GM12872 (cell line): ENCODE measurements at regions not wholly inside any gene's neighbourhood (a gene's known extent, or its start where the extent isn't known, plus 50 kb on each side); places are given as distances from the start of the nearest gene placed in this dataset.

Experiments
- TF ChIP-seq, protein P1 (sequence below): IDR thresholded peaks from 3 replicates; pipeline ENCODE4 v1.5.1; 2011; ENCODE audit warnings: low read depth, mild to moderate bottlenecking, low read length, moderate library complexity; ENCODE audit not compliant: insufficient read depth

GRCh38 chr13:26951581-26952177 lies 191.1 kb upstream of the GPR12 start:
- TF ChIP-seq, protein P1, sequence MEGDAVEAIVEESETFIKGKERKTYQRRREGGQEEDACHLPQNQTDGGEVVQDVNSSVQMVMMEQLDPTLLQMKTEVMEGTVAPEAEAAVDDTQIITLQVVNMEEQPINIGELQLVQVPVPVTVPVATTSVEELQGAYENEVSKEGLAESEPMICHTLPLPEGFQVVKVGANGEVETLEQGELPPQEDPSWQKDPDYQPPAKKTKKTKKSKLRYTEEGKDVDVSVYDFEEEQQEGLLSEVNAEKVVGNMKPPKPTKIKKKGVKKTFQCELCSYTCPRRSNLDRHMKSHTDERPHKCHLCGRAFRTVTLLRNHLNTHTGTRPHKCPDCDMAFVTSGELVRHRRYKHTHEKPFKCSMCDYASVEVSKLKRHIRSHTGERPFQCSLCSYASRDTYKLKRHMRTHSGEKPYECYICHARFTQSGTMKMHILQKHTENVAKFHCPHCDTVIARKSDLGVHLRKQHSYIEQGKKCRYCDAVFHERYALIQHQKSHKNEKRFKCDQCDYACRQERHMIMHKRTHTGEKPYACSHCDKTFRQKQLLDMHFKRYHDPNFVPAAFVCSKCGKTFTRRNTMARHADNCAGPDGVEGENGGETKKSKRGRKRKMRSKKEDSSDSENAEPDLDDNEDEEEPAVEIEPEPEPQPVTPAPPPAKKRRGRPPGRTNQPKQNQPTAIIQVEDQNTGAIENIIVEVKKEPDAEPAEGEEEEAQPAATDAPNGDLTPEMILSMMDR, result no peak

DNA sequence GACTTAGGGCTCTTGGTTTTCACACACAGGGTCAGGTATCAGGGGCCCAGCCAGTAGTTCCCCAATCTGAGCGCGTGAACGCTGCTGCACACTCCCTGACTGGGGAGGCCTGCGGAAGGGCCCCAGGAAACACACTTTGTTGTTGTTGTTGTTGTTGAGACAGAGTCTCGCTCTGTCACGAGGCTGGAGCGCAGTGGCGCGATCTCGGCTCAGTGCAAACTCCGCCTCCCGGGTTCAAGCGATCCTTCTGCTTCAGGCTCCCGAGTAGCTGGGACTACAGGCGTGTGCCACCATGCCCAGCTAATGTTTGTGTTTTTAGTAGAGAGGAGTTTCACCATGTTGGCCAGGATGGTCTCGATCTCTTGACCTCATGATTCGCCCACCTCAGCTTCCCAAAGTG lies 190.4 kb upstream of the GPR12 start:
- TF ChIP-seq, protein P1, result no peak

- TF ChIP-seq, protein P1, result no peak
Measured at GRCh38 chr13:26950546-26950945, 190.0 kb upstream of the GPR12 start.

- TF ChIP-seq, protein P1, result no peak
Measured at GRCh38 chr13:26949701-26950502, 189.3 kb upstream of the GPR12 start.

- TF ChIP-seq, protein P1, result no peak
Measured at GRCh38 chr13:26948353-26948752, 187.8 kb upstream of the GPR12 start.

- TF ChIP-seq, protein P1, result peak; percentile 80
Measured at GRCh38 chr13:26946684-26947343, 186.2 kb upstream of the GPR12 start.

GRCh38 chr13:26943748-26944147 lies 183.2 kb upstream of the GPR12 start:
- TF ChIP-seq, protein P1, result no peak
